HL-60 (cell line): ENCODE measurements at regions not wholly inside any gene's neighbourhood (a gene's known extent, or its start where the extent isn't known, plus 50 kb on each side); places are given as distances from the start of the nearest gene placed in this dataset.

ENCODE experiments used
- GABPA ChIP-seq: IDR thresholded peaks from 2 replicates; pipeline ENCODE4 v1.6.1; 2012; ENCODE audit warnings: low read depth
- POLR2AphosphoS5 ChIP-seq: IDR thresholded peaks from 2 replicates; pipeline ENCODE4 v1.6.1; 2012; ENCODE audit warnings: low read depth
- SPI1 ChIP-seq: IDR thresholded peaks from 2 replicates; pipeline ENCODE4 v1.6.1; 2012; ENCODE audit warnings: low read depth, mild to moderate bottlenecking, borderline replicate concordance
- TF ChIP-seq, protein P1 (sequence below): IDR thresholded peaks from 2 replicates; pipeline ENCODE4 v1.6.1; 2012; ENCODE audit warnings: low read depth; ENCODE audit not compliant: insufficient replicate concordance
- TF ChIP-seq, protein P2 (sequence below): IDR thresholded peaks from one replicate; pipeline ENCODE4 v1.5.1; 2011; ENCODE audit warnings: low read length, control low read depth, inconsistent platforms; ENCODE audit not compliant: insufficient read depth

GRCh38 chr13:80149736-80150135, 191.2 kb downstream of the SPRY2 start:
- TF ChIP-seq, protein P1, sequence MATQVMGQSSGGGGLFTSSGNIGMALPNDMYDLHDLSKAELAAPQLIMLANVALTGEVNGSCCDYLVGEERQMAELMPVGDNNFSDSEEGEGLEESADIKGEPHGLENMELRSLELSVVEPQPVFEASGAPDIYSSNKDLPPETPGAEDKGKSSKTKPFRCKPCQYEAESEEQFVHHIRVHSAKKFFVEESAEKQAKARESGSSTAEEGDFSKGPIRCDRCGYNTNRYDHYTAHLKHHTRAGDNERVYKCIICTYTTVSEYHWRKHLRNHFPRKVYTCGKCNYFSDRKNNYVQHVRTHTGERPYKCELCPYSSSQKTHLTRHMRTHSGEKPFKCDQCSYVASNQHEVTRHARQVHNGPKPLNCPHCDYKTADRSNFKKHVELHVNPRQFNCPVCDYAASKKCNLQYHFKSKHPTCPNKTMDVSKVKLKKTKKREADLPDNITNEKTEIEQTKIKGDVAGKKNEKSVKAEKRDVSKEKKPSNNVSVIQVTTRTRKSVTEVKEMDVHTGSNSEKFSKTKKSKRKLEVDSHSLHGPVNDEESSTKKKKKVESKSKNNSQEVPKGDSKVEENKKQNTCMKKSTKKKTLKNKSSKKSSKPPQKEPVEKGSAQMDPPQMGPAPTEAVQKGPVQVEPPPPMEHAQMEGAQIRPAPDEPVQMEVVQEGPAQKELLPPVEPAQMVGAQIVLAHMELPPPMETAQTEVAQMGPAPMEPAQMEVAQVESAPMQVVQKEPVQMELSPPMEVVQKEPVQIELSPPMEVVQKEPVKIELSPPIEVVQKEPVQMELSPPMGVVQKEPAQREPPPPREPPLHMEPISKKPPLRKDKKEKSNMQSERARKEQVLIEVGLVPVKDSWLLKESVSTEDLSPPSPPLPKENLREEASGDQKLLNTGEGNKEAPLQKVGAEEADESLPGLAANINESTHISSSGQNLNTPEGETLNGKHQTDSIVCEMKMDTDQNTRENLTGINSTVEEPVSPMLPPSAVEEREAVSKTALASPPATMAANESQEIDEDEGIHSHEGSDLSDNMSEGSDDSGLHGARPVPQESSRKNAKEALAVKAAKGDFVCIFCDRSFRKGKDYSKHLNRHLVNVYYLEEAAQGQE: no peak
- TF ChIP-seq, protein P2, sequence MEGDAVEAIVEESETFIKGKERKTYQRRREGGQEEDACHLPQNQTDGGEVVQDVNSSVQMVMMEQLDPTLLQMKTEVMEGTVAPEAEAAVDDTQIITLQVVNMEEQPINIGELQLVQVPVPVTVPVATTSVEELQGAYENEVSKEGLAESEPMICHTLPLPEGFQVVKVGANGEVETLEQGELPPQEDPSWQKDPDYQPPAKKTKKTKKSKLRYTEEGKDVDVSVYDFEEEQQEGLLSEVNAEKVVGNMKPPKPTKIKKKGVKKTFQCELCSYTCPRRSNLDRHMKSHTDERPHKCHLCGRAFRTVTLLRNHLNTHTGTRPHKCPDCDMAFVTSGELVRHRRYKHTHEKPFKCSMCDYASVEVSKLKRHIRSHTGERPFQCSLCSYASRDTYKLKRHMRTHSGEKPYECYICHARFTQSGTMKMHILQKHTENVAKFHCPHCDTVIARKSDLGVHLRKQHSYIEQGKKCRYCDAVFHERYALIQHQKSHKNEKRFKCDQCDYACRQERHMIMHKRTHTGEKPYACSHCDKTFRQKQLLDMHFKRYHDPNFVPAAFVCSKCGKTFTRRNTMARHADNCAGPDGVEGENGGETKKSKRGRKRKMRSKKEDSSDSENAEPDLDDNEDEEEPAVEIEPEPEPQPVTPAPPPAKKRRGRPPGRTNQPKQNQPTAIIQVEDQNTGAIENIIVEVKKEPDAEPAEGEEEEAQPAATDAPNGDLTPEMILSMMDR: no peak
- TF ChIP-seq POLR2AphosphoS5 (no peak), GABPA (no peak), SPI1 (no peak)
